ENCODE measurements at regions not wholly inside any gene's neighbourhood (a gene's known extent, or its start where the extent isn't known, plus 50 kb on each side); places are given as distances from the start of the nearest gene placed in this dataset.

- no peaks in the 10 kb centered on the region for H3K4me1 ChIP-seq (ENCODE audit: control insufficient read depth, insufficient read depth, low read length)
- H3K36me3 ChIP-seq (ENCODE audit: control insufficient read depth, insufficient read depth, low read length): no peaks in the 10 kb centered on the region
- WGBS, 2 experiments: 90% methylated on average over 1 of the region's 2 CpGs; no CpG with 5 or more reads in 1 of the 2 experiments
- H3K27ac ChIP-seq (ENCODE audit: insufficient read depth, low read depth, low read length, poor library complexity, severe bottlenecking): no peak overlapping the region
- H3K9me3 ChIP-seq (ENCODE audit: control insufficient read depth, low read length): no peaks in the 10 kb centered on the region
- H3K27me3 ChIP-seq (ENCODE audit: control insufficient read depth, insufficient read depth, low read length, poor library complexity, severe bottlenecking): no peaks in the 10 kb centered on the region
- H3K4me3 ChIP-seq (ENCODE audit: insufficient read depth, low read depth, low read length): no peak overlapping the region
Measured at GRCh38 chr3:166111562-166111961, 274.3 kb upstream of the BCHE start.

- H3K36me3 ChIP-seq (ENCODE audit: control insufficient read depth, insufficient read depth, low read length): no peaks in the 10 kb centered on the region
- H3K27ac ChIP-seq (ENCODE audit: insufficient read depth, low read depth, low read length, poor library complexity, severe bottlenecking): no peak overlapping the region
- H3K4me1 ChIP-seq (ENCODE audit: control insufficient read depth, insufficient read depth, low read length): no peaks in the 10 kb centered on the region
- H3K27me3 ChIP-seq (ENCODE audit: control insufficient read depth, insufficient read depth, low read length, poor library complexity, severe bottlenecking): no peaks in the 10 kb centered on the region
- H3K4me3 ChIP-seq (ENCODE audit: insufficient read depth, low read depth, low read length): no peak overlapping the region
- WGBS, 2 experiments: 87 to 89% methylated on average over 3 of the region's 3 CpGs
- H3K9me3 ChIP-seq (ENCODE audit: control insufficient read depth, low read length): no peaks in the 10 kb centered on the region
Measured at GRCh38 chr3:166110102-166110501, 272.9 kb upstream of the BCHE start.

- Histone ChIP-seq H3K9me3 (ENCODE audit: control insufficient read depth, low read length) (no peaks in the 10 kb centered on the region), H3K4me1 (ENCODE audit: control insufficient read depth, insufficient read depth, low read length) (no peaks in the 10 kb centered on the region), H3K27ac (ENCODE audit: insufficient read depth, low read depth, low read length, poor library complexity, severe bottlenecking) (no peak overlapping the region), H3K4me3 (ENCODE audit: insufficient read depth, low read depth, low read length) (no peak overlapping the region), H3K36me3 (ENCODE audit: control insufficient read depth, insufficient read depth, low read length) (no peaks in the 10 kb centered on the region), H3K27me3 (ENCODE audit: control insufficient read depth, insufficient read depth, low read length, poor library complexity, severe bottlenecking) (no peaks in the 10 kb centered on the region)
Measured at GRCh38 chr3:166104938-166105337, 267.7 kb upstream of the BCHE start.

GRCh38 chr3:166100730-166101129, 263.5 kb upstream of the BCHE start:
- 100% methylated on average over 1 of the region's 1 CpG; no CpG with 5 or more reads in 1 of the 2 experiments for WGBS, 2 experiments
- Histone ChIP-seq H3K9me3 (ENCODE audit: control insufficient read depth, low read length) (no peaks in the 10 kb centered on the region), H3K4me3 (ENCODE audit: insufficient read depth, low read depth, low read length) (no peak overlapping the region)

GRCh38 chr3:166089575-166089974, 252.4 kb upstream of the BCHE start:
- Histone ChIP-seq H3K4me1 (ENCODE audit: control insufficient read depth, insufficient read depth, low read length) (no peaks in the 10 kb centered on the region), H3K27ac (ENCODE audit: insufficient read depth, low read depth, low read length, poor library complexity, severe bottlenecking) (no peak overlapping the region), H3K27me3 (ENCODE audit: control insufficient read depth, insufficient read depth, low read length, poor library complexity, severe bottlenecking) (no peaks in the 10 kb centered on the region), H3K36me3 (ENCODE audit: control insufficient read depth, insufficient read depth, low read length) (no peaks in the 10 kb centered on the region), H3K9me3 (ENCODE audit: control insufficient read depth, low read length) (no peaks in the 10 kb centered on the region), H3K4me3 (ENCODE audit: insufficient read depth, low read depth, low read length) (no peak overlapping the region)
- 79 to 100% methylated on average over 2 of the region's 3 CpGs for WGBS, 2 experiments

More at GRCh38 chr3:166100730-166101129, 263.5 kb upstream of the BCHE start:
- Histone ChIP-seq H3K27me3 (ENCODE audit: control insufficient read depth, insufficient read depth, low read length, poor library complexity, severe bottlenecking) (no peaks in the 10 kb centered on the region), H3K36me3 (ENCODE audit: control insufficient read depth, insufficient read depth, low read length) (no peaks in the 10 kb centered on the region), H3K4me1 (ENCODE audit: control insufficient read depth, insufficient read depth, low read length) (no peaks in the 10 kb centered on the region), H3K27ac (ENCODE audit: insufficient read depth, low read depth, low read length, poor library complexity, severe bottlenecking) (no peak overlapping the region)

- Histone ChIP-seq H3K4me1 (ENCODE audit: control insufficient read depth, insufficient read depth, low read length) (no peaks in the 10 kb centered on the region), H3K9me3 (ENCODE audit: control insufficient read depth, low read length) (no peaks in the 10 kb centered on the region), H3K36me3 (ENCODE audit: control insufficient read depth, insufficient read depth, low read length) (no peaks in the 10 kb centered on the region), H3K27me3 (ENCODE audit: control insufficient read depth, insufficient read depth, low read length, poor library complexity, severe bottlenecking) (no peaks in the 10 kb centered on the region), H3K27ac (ENCODE audit: insufficient read depth, low read depth, low read length, poor library complexity, severe bottlenecking) (no peak overlapping the region), H3K4me3 (ENCODE audit: insufficient read depth, low read depth, low read length) (no peak overlapping the region)
- WGBS, 2 experiments: 94% methylated on average over 3 to 4 of the region's 4 CpGs
Measured at GRCh38 chr3:166085164-166085856, 248.1 kb upstream of the BCHE start.

GRCh38 chr3:166080096-166080495, 242.9 kb upstream of the BCHE start:
- WGBS, 2 experiments: 94 to 96% methylated on average over 1 to 2 of the region's 2 CpGs
- H3K27ac ChIP-seq (ENCODE audit: insufficient read depth, low read depth, low read length, poor library complexity, severe bottlenecking): no peak overlapping the region
- no peaks in the 10 kb centered on the region for H3K4me1 ChIP-seq (ENCODE audit: control insufficient read depth, insufficient read depth, low read length)
- H3K4me3 ChIP-seq (ENCODE audit: insufficient read depth, low read depth, low read length): no peak overlapping the region
- H3K27me3 ChIP-seq (ENCODE audit: control insufficient read depth, insufficient read depth, low read length, poor library complexity, severe bottlenecking): no peaks in the 10 kb centered on the region
- no peaks in the 10 kb centered on the region for H3K36me3 ChIP-seq (ENCODE audit: control insufficient read depth, insufficient read depth, low read length)
- no peaks in the 10 kb centered on the region for H3K9me3 ChIP-seq (ENCODE audit: control insufficient read depth, low read length)

GRCh38 chr3:166071831-166072230, 234.6 kb upstream of the BCHE start:
- no peaks in the 10 kb centered on the region for H3K36me3 ChIP-seq (ENCODE audit: control insufficient read depth, insufficient read depth, low read length)
- H3K27ac ChIP-seq (ENCODE audit: insufficient read depth, low read depth, low read length, poor library complexity, severe bottlenecking): no peak overlapping the region
- no peaks in the 10 kb centered on the region for H3K27me3 ChIP-seq (ENCODE audit: control insufficient read depth, insufficient read depth, low read length, poor library complexity, severe bottlenecking)
- no peak overlapping the region for H3K4me3 ChIP-seq (ENCODE audit: insufficient read depth, low read depth, low read length)
- no peaks in the 10 kb centered on the region for H3K9me3 ChIP-seq (ENCODE audit: control insufficient read depth, low read length)
- H3K4me1 ChIP-seq (ENCODE audit: control insufficient read depth, insufficient read depth, low read length): no peaks in the 10 kb centered on the region

GRCh38 chr3:166064476-166064875, 227.3 kb upstream of the BCHE start:
- 97 to 98% methylated on average over 4 of the region's 4 CpGs for WGBS, 2 experiments
- Histone ChIP-seq H3K27ac (ENCODE audit: insufficient read depth, low read depth, low read length, poor library complexity, severe bottlenecking) (no peak overlapping the region), H3K4me3 (ENCODE audit: insufficient read depth, low read depth, low read length) (no peak overlapping the region), H3K36me3 (ENCODE audit: control insufficient read depth, insufficient read depth, low read length) (no peaks in the 10 kb centered on the region), H3K4me1 (ENCODE audit: control insufficient read depth, insufficient read depth, low read length) (no peaks in the 10 kb centered on the region), H3K9me3 (ENCODE audit: control insufficient read depth, low read length) (no peaks in the 10 kb centered on the region), H3K27me3 (ENCODE audit: control insufficient read depth, insufficient read depth, low read length, poor library complexity, severe bottlenecking) (no peaks in the 10 kb centered on the region)

GRCh38 chr3:166060789-166061479, 223.7 kb upstream of the BCHE start:
- no peak overlapping the region for H3K4me3 ChIP-seq (ENCODE audit: insufficient read depth, low read depth, low read length)
- no peaks in the 10 kb centered on the region for H3K4me1 ChIP-seq (ENCODE audit: control insufficient read depth, insufficient read depth, low read length)
- H3K27ac ChIP-seq (ENCODE audit: insufficient read depth, low read depth, low read length, poor library complexity, severe bottlenecking): no peak overlapping the region
- H3K9me3 ChIP-seq (ENCODE audit: control insufficient read depth, low read length): no peaks in the 10 kb centered on the region
- WGBS, 2 experiments: 90 to 93% methylated on average over 2 of the region's 2 CpGs
- no peaks in the 10 kb centered on the region for H3K27me3 ChIP-seq (ENCODE audit: control insufficient read depth, insufficient read depth, low read length, poor library complexity, severe bottlenecking)
- no peaks in the 10 kb centered on the region for H3K36me3 ChIP-seq (ENCODE audit: control insufficient read depth, insufficient read depth, low read length)

Data from ectodermal cell (in vitro differentiated cells).